ENCODE measurements at regions not wholly inside any gene's neighbourhood (a gene's known extent, or its start where the extent isn't known, plus 50 kb on each side); places are given as distances from the start of the nearest gene placed in this dataset.
"Not testable (repeated sequence)": the region's sequence is repeated elsewhere in the genome, so short reads cannot be mapped to it uniquely, and the experiment has no call there.

DNA sequence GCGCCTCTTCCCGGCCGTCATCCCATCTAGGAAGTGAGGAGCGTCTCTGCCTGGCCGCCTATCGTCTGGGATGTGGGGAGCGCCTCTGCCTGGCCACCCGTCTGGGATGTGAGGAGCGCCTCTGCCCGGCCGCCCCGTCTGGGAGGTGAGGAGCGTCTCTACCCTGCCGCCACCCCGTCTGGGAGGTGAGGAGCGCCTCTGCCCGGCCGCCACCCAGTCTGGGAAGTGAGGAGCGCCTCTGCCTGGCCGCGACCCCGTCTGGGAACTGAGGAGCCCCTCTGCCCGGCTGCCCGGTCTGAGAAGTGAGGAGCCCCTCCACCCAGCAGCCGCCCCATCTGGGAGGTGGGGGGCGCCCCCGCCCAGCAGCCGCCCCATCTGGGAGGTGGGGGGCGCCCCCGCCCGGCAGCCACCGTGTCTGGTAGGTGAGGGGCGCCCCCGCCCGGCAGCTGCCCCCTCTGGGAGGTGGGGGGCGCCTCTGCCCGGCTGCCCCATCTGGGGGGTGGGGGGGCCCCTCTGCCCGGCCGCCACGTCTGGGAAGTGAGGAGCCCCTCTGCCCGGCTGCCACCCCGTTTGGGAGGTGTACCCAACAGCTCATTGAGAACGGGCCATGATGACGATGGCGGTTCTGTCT is 244.7 kb upstream of the POU5F2 start:
- TF ChIP-seq GFI1 (CRISPR knock-in tag; IDR thresholded peaks at IDR 0.05; ENCODE audit: borderline replicate concordance); YY1 (IDR thresholded peaks at IDR 0.05; ENCODE audit: insufficient read depth, insufficient replicate concordance, low read depth, low read length); PRDM10 (CRISPR knock-in tag; IDR thresholded peaks at IDR 0.05; ENCODE audit: low read depth); HNRNPLL (IDR thresholded peaks at IDR 0.05; ENCODE audit: low read depth, low read length, poor library complexity, severe bottlenecking); POLR2AphosphoS5 (IDR thresholded peaks at IDR 0.05; ENCODE audit: low read depth, low read length); SMAD9 (CRISPR knock-in tag; IDR thresholded peaks at IDR 0.05); POLR2A (IDR thresholded peaks at IDR 0.05; ENCODE audit: insufficient read depth in 1 of 2, low read depth in 2 of 2, low read length in 2 of 2); SETDB1 (CRISPR knock-in tag; IDR thresholded peaks at IDR 0.05; ENCODE audit: borderline replicate concordance); PRDM15 (CRISPR knock-in tag; IDR thresholded peaks at IDR 0.05): not testable (repeated sequence)

Measured in HepG2 (cell line).